Naive B cell (primary cell): ENCODE measurements at regions not wholly inside any gene's neighbourhood (a gene's known extent, or its start where the extent isn't known, plus 50 kb on each side); places are given as distances from the start of the nearest gene placed in this dataset.
"Not testable (repeated sequence)": the region's sequence is repeated elsewhere in the genome, so short reads cannot be mapped to it uniquely, and the experiment has no call there.

Source experiments
- ATAC-seq, 2 donors: fragments of 150-1000 bp; cut with Tn5 transposase; 2 replicates each; pipeline ENCODE4 v1.10.0; 2021; ENCODE audit warnings: low read depth in 2 of 2, mild to moderate bottlenecking in 2 of 2, moderate library complexity in 2 of 2
- DNase-seq: peaks from one replicate; pipeline ENCODE4 v3.0.0; 2022
- H3K27ac Mint-ChIP-seq, 6 donors: one replicate each; pipeline ENCODE4 v1.8.0; 2020 to 2022; ENCODE audit warnings: mild to moderate bottlenecking in 6 of 6, mixed read lengths in 6 of 6, moderate library complexity in 5 of 6, inconsistent platforms in 2 of 6
- H3K27me3 Mint-ChIP-seq, 3 donors: one replicate each; pipeline ENCODE4 v1.8.0; 2021 to 2022; ENCODE audit warnings: mixed read lengths in 3 of 3, mild to moderate bottlenecking in 1 of 3
- H3K36me3 Mint-ChIP-seq, 2 donors: one replicate each; pipeline ENCODE4 v1.8.0; 2020 to 2022; ENCODE audit warnings: mixed read lengths in 2 of 2, inconsistent platforms in 1 of 2, mild to moderate bottlenecking in 1 of 2
- H3K4me1 Mint-ChIP-seq, 3 donors: one replicate each; pipeline ENCODE4 v1.8.0; 2020 to 2022; ENCODE audit warnings: mixed read lengths in 3 of 3, inconsistent platforms in 1 of 3, mild to moderate bottlenecking in 1 of 3, moderate library complexity in 1 of 3
- H3K4me3 Mint-ChIP-seq, 8 donors: one replicate each; pipeline ENCODE4 v1.8.0; 2020 to 2022; ENCODE audit warnings: mild to moderate bottlenecking in 8 of 8, mixed read lengths in 8 of 8, moderate library complexity in 8 of 8, inconsistent platforms in 2 of 8
- H3K9me3 Mint-ChIP-seq, 7 donors: one replicate each; pipeline ENCODE4 v1.8.0; 2020 to 2022; ENCODE audit warnings: mixed read lengths in 7 of 7, mild to moderate bottlenecking in 5 of 7, inconsistent platforms in 2 of 7, moderate library complexity in 1 of 7

DNA sequence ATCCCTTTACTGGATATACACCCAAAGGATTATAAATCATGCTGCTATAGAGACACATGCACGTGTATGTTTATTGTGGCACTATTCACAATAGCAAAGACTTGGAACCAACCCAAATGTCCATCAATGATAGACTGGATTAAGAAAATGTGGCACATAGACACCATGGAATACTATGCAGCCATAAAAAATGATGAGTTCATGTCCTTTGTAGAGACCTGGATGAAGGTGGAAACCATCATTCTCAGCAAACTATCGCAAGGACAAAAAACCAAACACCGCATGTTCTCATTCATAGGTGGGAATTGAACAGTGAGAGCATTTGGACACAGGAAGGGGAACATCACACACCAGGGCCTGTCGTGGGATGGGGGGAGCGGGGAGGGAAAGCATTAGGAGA lies 52.4 kb upstream of the FAM135A start:
- H3K9me3 Mint-ChIP-seq, DNase-seq, H3K36me3 Mint-ChIP-seq, ATAC-seq, H3K27ac Mint-ChIP-seq, H3K4me3 Mint-ChIP-seq, H3K4me1 Mint-ChIP-seq: not testable (repeated sequence)
- peaks cover 15 to 22% (median 15%) of the 10 kb centered on the region in 3 donors for H3K27me3 Mint-ChIP-seq

DNA sequence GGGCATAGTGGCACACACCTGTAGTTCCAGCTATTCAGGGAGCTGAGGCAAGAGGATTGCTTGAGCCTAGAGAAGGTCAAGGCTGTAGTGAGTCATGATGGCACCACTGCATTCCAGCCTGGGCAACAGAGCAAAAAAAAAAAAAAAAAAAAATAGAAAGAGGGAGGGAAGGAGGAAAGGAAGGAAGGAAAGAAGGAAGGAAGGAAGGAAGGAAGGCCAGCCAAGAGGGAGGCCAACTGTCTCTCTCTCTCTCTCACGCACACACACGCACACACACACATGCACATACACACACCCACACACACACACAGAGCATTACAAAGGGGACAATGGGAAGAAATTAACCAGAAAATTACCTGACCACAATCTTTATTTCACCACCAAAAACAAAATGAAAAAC lies 50.6 kb upstream of the COL9A1 start:
- H3K27me3 Mint-ChIP-seq = peaks cover 0 to 10% (median 4%) of the 10 kb centered on the region in 3 donors
- ATAC-seq (no peak), DNase-seq (no peak)
- H3K9me3 Mint-ChIP-seq = no peaks in the 10 kb centered on the region
- no peaks in the 10 kb centered on the region for H3K4me1 Mint-ChIP-seq
- H3K27ac Mint-ChIP-seq = peak overlapping the region in 1 of 6 donors; percentile 62
- peak overlapping the region in 1 of 8 donors; percentile 70 for H3K4me3 Mint-ChIP-seq
- H3K36me3 Mint-ChIP-seq = no peaks in the 10 kb centered on the region
